ENCODE measurements at regions not wholly inside any gene's neighbourhood (a gene's known extent, or its start where the extent isn't known, plus 50 kb on each side); places are given as distances from the start of the nearest gene placed in this dataset.

DNA sequence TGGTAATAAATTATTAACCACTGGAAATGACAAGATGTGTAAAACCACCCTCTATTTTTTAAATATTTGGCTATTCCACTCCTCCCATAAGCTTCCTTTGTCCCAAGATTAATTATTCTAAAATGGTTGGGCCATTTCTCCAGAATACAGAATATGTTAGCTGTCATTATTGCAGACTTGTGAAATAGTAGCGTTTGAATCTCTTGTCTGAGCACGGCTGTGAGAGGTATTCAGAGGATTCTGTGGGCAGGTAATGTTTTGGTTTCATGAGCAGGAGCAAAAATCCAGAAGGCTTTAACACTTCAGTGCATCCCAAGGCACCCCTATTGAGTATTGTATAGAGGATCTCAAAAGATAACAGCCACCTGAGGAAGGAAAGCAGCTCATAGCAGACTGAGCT, 256.0 kb downstream of the UQCRFS1 start:
- Mint-ChIP-seq H3K27me3 (no peaks in the 10 kb centered on the region), H3K27ac (no peak overlapping the region), H3K9me3 (peaks cover 11% of the 10 kb centered on the region), H3K4me3 (no peak overlapping the region), H3K36me3 (no peaks in the 10 kb centered on the region), H3K4me1 (no peaks in the 10 kb centered on the region)
- ATAC-seq (ENCODE audit: low read depth) (no peak), DNase-seq (ENCODE audit: low spot score in 2 of 2) (no peak)

DNA sequence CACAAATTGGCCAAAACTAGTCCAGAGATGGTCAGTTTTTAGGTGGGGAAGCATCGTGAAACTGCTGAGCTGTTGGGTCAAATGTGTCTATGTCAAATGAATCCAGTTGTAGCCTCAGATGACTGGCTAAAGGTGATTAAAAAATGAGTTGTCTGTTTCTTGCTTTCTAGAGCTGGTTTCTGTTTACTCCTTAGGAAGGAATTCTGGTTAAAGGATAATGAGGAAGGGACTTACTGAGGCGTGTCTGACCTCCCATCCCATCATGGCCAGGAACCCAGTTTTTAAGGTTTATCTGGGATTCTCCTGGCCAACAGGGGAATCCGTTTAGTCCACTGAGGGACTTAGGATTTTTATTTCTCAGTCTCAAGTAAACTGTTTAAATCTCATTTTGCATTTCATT, 256.5 kb downstream of the UQCRFS1 start:
- Mint-ChIP-seq H3K36me3 (no peaks in the 10 kb centered on the region), H3K4me1 (no peaks in the 10 kb centered on the region), H3K9me3 (peaks cover 10% of the 10 kb centered on the region), H3K27me3 (no peaks in the 10 kb centered on the region), H3K4me3 (no peak overlapping the region), H3K27ac (no peak overlapping the region)
- ATAC-seq (ENCODE audit: low read depth) (no peak), DNase-seq (ENCODE audit: low spot score in 2 of 2) (no peak)

DNA sequence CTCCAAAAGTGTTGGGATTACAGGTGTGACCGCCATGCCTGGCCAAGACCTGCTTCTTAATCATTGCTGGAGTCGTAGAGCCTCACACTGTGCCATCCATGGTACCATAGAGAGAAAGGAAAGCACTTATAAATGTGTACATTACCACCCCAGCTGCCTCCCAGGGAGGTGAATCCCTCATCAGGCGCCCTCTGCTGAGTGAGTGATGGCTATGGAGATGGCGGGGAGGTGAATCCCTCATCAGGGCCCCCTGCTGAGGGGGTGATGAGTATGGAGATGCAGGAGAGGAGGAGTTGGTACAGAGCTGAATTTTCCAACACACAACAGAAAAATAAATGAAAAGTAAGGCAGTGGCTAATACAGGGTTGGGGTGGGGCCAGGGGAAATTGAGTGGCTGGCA, 263.4 kb downstream of the UQCRFS1 start:
- H3K36me3 Mint-ChIP-seq = peaks cover 3% of the 10 kb centered on the region
- H3K27ac Mint-ChIP-seq = no peak overlapping the region
- no peak overlapping the region for H3K4me3 Mint-ChIP-seq
- no peaks in the 10 kb centered on the region for H3K27me3 Mint-ChIP-seq
- peaks cover 9% of the 10 kb centered on the region for H3K9me3 Mint-ChIP-seq
- ATAC-seq (ENCODE audit: low read depth) (no peak), DNase-seq (ENCODE audit: low spot score in 2 of 2) (no peak)
- H3K4me1 Mint-ChIP-seq = no peaks in the 10 kb centered on the region

DNA sequence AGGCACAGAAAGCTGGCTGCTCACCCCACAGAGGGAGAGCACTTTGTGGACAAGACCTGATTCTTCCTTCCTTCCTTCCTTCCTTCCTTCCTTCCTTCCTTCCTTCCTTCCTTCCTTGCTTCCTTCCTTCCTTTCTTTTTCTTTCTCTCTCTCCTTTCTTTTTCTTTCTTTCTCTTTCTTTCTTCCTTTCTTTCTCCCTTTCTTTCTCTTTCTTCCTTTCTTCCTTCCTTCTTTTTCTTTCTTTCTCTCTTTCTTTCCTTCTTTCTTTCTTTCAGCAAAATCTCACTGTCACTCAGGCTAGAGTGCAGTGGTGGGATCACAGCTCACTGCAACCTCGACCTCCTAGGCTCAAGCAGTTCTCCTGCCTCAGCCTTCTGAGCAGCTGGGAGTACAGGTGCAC, 263.9 kb downstream of the UQCRFS1 start:
- Mint-ChIP-seq H3K36me3 (peaks cover 3% of the 10 kb centered on the region), H3K27ac (no peak overlapping the region), H3K9me3 (peaks cover 9% of the 10 kb centered on the region), H3K4me3 (no peak overlapping the region), H3K4me1 (no peaks in the 10 kb centered on the region), H3K27me3 (no peaks in the 10 kb centered on the region)
- ATAC-seq (ENCODE audit: low read depth) (no peak), DNase-seq (ENCODE audit: low spot score in 2 of 2) (no peak)

DNA sequence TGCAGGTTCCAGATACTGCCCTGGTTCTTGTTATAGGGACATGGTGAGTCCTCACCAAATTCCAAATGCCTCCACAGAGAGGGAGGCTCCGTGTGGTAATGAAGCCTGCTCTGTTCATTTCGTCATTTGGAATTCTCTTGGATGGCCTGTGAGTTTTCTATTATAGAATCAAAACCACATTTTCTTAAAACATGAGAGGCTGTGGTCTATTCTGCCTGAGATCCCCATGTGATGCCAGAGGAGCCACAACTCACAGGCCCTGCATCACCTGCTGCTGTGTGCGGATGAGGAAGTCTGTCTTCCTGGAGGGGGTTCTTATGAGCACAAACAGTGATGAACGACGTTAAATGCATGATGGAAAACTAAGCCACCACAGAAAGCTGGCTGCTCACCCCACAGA, 264.4 kb downstream of the UQCRFS1 start:
- H3K27ac Mint-ChIP-seq = no peak overlapping the region
- H3K27me3 Mint-ChIP-seq = no peaks in the 10 kb centered on the region
- no peak for ATAC-seq (ENCODE audit: low read depth)
- H3K4me3 Mint-ChIP-seq = no peak overlapping the region
- peaks cover 3% of the 10 kb centered on the region for H3K36me3 Mint-ChIP-seq
- DNase-seq (ENCODE audit: low spot score in 2 of 2) = no peak
- peaks cover 9% of the 10 kb centered on the region for H3K9me3 Mint-ChIP-seq
- H3K4me1 Mint-ChIP-seq = no peaks in the 10 kb centered on the region

DNA sequence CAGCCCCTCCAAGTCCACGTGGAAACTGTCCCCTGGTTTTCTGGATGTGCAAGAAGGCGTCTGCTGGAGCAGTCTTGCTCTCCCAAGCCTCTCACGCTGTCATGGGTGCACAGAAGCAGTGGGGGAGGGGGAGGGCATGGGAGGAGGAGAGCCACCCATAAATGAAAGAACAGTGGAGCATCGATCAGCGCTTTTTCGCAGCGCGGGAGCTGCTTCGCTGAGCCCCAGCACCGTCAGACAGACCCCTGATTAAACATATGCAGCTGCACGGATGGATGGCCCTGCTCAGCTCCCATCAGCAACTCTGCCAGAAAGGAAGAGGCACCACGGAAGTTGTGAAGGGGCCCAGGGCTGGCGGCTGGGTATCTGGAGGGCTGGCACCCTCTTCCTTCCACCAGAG, 264.9 kb downstream of the UQCRFS1 start:
- no peaks in the 10 kb centered on the region for H3K4me1 Mint-ChIP-seq
- DNase-seq (ENCODE audit: low spot score in 2 of 2) = no peak
- no peak overlapping the region for H3K4me3 Mint-ChIP-seq
- no peak for ATAC-seq (ENCODE audit: low read depth)
- peaks cover 7% of the 10 kb centered on the region for H3K9me3 Mint-ChIP-seq
- H3K27me3 Mint-ChIP-seq = no peaks in the 10 kb centered on the region
- H3K27ac Mint-ChIP-seq = no peak overlapping the region
- peaks cover 3% of the 10 kb centered on the region for H3K36me3 Mint-ChIP-seq

DNA sequence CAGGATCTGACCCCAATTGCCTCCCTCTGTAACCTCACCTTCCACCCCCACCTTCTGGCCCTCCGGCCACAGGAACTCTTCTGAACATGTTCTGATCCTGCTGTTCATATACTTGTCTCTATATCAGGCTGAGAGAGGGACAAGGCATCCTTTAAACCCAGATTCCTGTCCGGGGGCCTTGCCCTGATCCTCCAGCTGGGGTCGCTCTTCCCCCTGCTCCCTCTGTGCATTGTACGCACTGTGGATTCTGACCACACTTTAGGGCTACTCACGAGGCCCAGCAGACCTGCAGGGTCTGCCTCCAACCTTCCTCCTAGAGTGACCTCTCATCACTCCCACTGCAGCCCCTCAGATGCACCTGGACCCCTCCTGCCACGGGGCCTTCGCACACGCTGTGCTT, 269.3 kb downstream of the UQCRFS1 start:
- Mint-ChIP-seq H3K27ac (no peak overlapping the region), H3K36me3 (no peaks in the 10 kb centered on the region), H3K4me1 (no peaks in the 10 kb centered on the region), H3K4me3 (no peak overlapping the region), H3K9me3 (peaks cover 3% of the 10 kb centered on the region), H3K27me3 (no peaks in the 10 kb centered on the region)
- no peak for DNase-seq (ENCODE audit: low spot score in 2 of 2)
- no peak for ATAC-seq (ENCODE audit: low read depth)

DNA sequence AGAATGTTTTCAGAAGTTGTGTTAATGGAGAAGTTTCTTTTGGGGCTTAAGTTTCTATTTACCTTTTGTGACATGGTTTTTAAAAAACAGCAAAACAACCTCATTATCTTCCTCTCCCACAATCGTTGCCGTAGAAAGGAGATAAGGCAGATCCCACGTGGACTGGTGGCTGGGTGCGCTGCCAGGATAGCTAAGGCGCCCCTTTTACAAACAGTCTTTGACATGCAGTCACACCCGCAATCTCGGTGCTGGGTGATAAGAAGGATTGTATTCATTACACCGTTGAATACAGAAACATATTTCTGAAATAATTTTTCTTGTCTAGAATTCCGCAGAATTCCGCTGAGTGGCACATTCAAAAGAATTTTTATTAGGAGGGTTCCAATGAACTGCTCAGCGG, 271.1 kb downstream of the UQCRFS1 start:
- no peak for ATAC-seq (ENCODE audit: low read depth)
- H3K9me3 Mint-ChIP-seq = peaks cover 6% of the 10 kb centered on the region

DNA sequence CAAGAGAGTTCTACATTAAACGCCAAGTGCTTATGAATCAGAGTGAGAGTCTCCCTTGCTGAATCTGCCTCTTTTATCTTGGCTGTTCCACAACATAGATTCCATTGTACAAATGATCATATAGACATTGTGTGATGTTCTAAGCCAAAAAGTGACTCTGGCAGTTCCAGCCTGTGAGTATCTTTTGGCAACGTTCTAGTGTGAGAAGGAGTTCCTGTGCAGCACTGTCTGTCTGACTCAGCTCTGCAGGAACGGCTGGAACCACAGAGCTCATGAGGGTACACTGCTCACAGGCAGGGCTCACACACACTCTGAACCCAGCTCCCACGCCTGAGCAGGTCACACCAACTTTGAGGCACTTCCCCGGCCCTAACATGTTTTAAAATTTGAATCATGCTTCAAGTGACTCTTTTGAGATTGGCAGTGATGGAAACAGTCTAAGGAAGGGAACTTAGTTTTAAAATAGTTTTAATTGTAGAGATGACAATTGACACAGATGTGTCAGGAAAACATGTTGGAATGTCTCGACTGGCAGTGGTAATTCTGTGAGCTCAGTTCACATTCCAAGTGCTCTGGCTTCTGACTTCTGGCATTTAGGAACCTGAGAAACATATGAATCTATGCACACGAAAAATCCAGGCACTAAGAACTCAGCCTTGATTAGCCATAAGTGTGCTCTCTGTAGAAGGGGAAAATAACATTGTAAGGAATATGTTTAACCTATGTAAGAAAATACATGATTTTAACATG, 272.0 kb downstream of the UQCRFS1 start:
- Mint-ChIP-seq H3K4me1 (no peaks in the 10 kb centered on the region), H3K27me3 (no peaks in the 10 kb centered on the region), H3K27ac (no peak overlapping the region), H3K9me3 (peaks cover 6% of the 10 kb centered on the region), H3K4me3 (no peak overlapping the region), H3K36me3 (no peaks in the 10 kb centered on the region)
- ATAC-seq (ENCODE audit: low read depth) (no peak), DNase-seq (ENCODE audit: low spot score in 2 of 2) (no peak)

More for the DNA sequence above, 271.1 kb downstream of the UQCRFS1 start:
- Mint-ChIP-seq H3K4me1 (no peaks in the 10 kb centered on the region), H3K27ac (no peak overlapping the region), H3K27me3 (no peaks in the 10 kb centered on the region), H3K36me3 (no peaks in the 10 kb centered on the region), H3K4me3 (no peak overlapping the region)
- DNase-seq (ENCODE audit: low spot score in 2 of 2) = no peak

DNA sequence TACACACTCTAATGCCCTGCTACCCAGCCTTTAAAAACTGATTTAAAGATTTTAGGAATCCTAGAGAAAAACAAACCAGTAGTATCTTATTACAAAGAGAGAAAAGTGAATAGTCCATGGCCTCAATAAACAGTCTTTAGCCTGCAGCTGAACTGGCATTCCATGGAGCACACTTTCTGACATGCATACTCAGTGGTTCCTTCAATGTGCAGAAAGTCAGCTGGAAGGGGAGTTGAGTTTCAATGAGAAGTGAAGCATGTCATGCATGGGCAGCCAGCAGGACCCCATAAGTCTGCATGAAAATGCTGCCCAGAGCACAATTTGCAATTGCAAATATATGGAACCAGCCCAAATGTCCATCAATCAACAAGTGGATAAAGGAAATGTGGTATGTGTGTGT, 273.7 kb downstream of the UQCRFS1 start:
- Mint-ChIP-seq H3K9me3 (peaks cover 6% of the 10 kb centered on the region), H3K4me1 (no peaks in the 10 kb centered on the region), H3K27ac (no peak overlapping the region), H3K27me3 (no peaks in the 10 kb centered on the region), H3K4me3 (no peak overlapping the region), H3K36me3 (no peaks in the 10 kb centered on the region)
- no peak for DNase-seq (ENCODE audit: low spot score in 2 of 2)
- ATAC-seq (ENCODE audit: low read depth) = no peak

DNA sequence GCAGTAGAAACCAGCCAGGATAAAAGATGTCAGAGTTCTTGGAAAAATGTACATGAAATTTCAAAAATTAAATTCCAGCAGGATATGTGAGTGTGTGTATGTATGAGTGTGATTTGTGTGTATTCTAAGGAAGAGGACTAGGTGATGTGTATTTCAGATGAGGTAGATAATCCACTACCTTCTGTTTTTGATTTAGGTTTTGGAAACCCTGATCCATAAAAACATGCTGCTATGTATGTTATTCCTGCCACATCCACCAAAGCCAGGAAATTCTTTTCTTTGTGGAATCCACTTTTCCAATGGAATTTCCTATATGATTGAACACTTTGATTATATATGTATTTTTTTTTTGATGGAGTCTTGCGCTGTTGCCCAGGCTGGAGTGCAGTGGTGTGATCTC, 276.9 kb downstream of the UQCRFS1 start:
- no peak for DNase-seq (ENCODE audit: low spot score in 2 of 2)
- H3K27ac Mint-ChIP-seq = no peak overlapping the region
- H3K27me3 Mint-ChIP-seq = no peaks in the 10 kb centered on the region
- ATAC-seq (ENCODE audit: low read depth) = no peak
- no peaks in the 10 kb centered on the region for H3K36me3 Mint-ChIP-seq
- H3K4me3 Mint-ChIP-seq = no peak overlapping the region
- no peaks in the 10 kb centered on the region for H3K4me1 Mint-ChIP-seq
- peaks cover 17% of the 10 kb centered on the region for H3K9me3 Mint-ChIP-seq

DNA sequence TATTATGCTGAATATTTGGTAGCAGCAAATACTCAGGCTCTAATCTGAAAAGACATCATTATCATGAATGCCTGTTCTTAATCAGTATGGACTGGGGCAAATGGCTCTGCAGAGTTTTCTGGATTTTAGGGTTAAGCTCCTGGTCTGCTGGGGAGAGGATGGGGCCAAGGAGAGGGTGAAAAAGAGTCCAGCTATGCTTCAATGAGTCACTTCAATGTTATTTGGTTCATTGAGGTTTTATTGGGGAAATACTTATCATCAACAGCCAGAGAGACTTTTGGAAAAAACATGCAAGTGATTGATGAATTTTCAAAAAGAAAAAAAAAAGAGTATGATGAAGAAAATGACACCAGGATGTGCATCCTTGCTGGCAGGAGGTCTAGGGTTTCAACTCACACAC, 278.3 kb downstream of the UQCRFS1 start:
- no peak for DNase-seq (ENCODE audit: low spot score in 2 of 2)
- ATAC-seq (ENCODE audit: low read depth) = no peak
- Mint-ChIP-seq H3K4me1 (no peaks in the 10 kb centered on the region), H3K9me3 (peaks cover 19% of the 10 kb centered on the region), H3K36me3 (no peaks in the 10 kb centered on the region), H3K4me3 (no peak overlapping the region), H3K27me3 (no peaks in the 10 kb centered on the region), H3K27ac (no peak overlapping the region)

DNA sequence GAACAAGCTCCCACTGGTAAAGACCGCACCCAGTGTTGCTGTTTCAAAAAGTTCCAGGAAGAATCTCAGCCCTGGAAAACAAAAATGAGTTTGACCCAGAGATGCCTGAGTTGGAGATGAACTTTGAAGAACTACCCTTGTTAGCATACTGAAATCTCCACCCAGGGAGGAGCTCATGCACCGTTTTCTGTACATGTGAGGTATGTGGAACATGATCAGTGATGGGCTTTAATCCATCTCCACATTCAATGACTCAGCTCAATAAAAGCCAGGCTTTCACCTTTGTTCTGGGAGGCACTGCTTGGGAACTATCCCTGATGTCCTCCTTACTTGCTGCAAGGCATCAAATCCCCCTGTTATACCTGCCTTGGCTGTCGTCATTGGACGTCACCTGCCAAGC, 279.9 kb downstream of the UQCRFS1 start:
- no peak for DNase-seq (ENCODE audit: low spot score in 2 of 2)
- Mint-ChIP-seq H3K9me3 (peaks cover 16% of the 10 kb centered on the region), H3K36me3 (no peaks in the 10 kb centered on the region), H3K4me3 (no peak overlapping the region), H3K27ac (no peak overlapping the region), H3K4me1 (no peaks in the 10 kb centered on the region), H3K27me3 (no peaks in the 10 kb centered on the region)
- ATAC-seq (ENCODE audit: low read depth) = no peak

DNA sequence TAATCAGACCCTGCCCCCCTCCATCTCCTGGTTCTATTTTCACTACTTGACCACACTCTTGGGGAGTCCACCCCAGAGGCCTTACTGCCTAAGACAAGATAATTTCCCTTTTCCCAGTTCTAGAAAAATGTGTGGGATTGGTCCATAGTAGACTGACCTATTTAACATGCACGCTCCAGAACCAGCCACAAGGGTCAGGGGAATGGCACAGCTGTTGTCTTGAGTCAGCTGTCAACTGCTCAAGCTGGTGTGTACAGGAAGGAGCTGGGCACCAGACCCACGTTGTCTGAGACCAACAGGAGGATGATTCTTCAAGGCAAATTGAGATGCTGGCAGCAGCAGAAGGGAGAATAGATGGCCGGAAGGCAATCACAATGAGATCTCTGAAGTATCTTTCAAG, 280.5 kb downstream of the UQCRFS1 start:
- DNase-seq (ENCODE audit: low spot score in 2 of 2) (no peak), ATAC-seq (ENCODE audit: low read depth) (no peak)
- Mint-ChIP-seq H3K4me1 (no peaks in the 10 kb centered on the region), H3K9me3 (peaks cover 16% of the 10 kb centered on the region), H3K27ac (no peak overlapping the region), H3K36me3 (no peaks in the 10 kb centered on the region), H3K4me3 (no peak overlapping the region), H3K27me3 (no peaks in the 10 kb centered on the region)

DNA sequence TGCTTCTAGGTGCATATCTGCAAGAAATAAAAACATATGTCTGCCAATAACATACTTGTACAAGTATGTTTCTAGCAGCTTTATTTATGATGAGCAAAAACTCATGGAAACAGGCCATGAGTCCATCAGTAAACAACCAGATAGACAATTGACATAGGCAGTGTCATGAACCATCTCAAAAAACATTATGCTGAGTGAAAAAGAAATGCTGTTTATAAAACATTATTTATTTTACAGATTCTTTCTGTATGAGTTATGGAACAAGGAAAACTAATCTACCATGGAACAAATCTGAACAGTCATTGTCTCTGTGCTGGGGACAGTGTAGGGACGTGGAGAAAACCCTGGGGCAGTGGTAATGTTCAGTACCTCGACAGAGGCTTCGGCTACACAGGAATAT, 283.9 kb downstream of the UQCRFS1 start:
- no peaks in the 10 kb centered on the region for H3K36me3 Mint-ChIP-seq
- H3K4me3 Mint-ChIP-seq = no peak overlapping the region
- no peak for DNase-seq (ENCODE audit: low spot score in 2 of 2)
- H3K4me1 Mint-ChIP-seq = no peaks in the 10 kb centered on the region
- no peaks in the 10 kb centered on the region for H3K27me3 Mint-ChIP-seq
- peaks cover 16% of the 10 kb centered on the region for H3K9me3 Mint-ChIP-seq
- H3K27ac Mint-ChIP-seq = no peak overlapping the region
- no peak for ATAC-seq (ENCODE audit: low read depth)

Data from memory B cell (primary cell).